Esophagus squamous epithelium (tissue), 4 donors: ENCODE measurements at regions not wholly inside any gene's neighbourhood (a gene's known extent, or its start where the extent isn't known, plus 50 kb on each side); places are given as distances from the start of the nearest gene placed in this dataset.

ENCODE experiments used
- POLR2A ChIP-seq, 4 donors: fragments of 450-650 bp; IDR thresholded peaks; one replicate each; pipeline ENCODE4 v1.6.1; 2017; ENCODE audit warnings: antibody characterized with exemption in 4 of 4, mild to moderate bottlenecking in 4 of 4, moderate library complexity in 3 of 4
- TF ChIP-seq, protein P1 (sequence below), 6 experiments: fragments of 450-650 bp in 4 of 6; fragments of 200-600 bp in 2 of 6; sonication (generic) in 2 of 6; IDR thresholded peaks; one replicate each; pipeline ENCODE4 v1.5.1; 2016 to 2019; ENCODE audit warnings: antibody characterized with exemption in 6 of 6, mild to moderate bottlenecking in 4 of 6, moderate library complexity in 4 of 6

DNA sequence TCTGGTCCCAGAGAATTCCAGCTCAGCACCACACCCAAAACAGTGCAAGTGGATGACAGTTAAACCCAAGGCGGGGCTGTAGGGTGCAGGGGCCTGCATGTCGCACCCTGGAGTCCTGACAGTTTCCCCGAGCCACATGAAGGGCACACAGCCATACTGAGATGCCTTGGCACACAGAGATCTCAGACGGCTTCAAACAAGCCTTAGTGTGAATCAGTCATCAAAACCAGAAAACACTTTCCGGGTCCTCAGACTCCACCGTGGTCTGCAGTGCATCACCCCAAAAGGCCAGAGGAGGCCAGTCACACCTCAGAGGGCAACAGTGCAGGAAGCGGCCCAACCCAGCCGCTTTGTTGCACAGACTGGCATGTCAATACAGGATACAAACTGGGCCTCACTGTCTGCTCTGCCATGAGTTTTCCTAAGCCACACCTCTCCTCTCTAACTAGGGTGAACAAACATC, 64.6 kb upstream of the ENPP6 start:
- TF ChIP-seq, protein P1, sequence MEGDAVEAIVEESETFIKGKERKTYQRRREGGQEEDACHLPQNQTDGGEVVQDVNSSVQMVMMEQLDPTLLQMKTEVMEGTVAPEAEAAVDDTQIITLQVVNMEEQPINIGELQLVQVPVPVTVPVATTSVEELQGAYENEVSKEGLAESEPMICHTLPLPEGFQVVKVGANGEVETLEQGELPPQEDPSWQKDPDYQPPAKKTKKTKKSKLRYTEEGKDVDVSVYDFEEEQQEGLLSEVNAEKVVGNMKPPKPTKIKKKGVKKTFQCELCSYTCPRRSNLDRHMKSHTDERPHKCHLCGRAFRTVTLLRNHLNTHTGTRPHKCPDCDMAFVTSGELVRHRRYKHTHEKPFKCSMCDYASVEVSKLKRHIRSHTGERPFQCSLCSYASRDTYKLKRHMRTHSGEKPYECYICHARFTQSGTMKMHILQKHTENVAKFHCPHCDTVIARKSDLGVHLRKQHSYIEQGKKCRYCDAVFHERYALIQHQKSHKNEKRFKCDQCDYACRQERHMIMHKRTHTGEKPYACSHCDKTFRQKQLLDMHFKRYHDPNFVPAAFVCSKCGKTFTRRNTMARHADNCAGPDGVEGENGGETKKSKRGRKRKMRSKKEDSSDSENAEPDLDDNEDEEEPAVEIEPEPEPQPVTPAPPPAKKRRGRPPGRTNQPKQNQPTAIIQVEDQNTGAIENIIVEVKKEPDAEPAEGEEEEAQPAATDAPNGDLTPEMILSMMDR (IDR thresholded peaks at IDR 0.05), result peak in 4 of 6 experiments; percentile 14 to 54 (median 37)
- no peak for TF ChIP-seq POLR2A (IDR thresholded peaks at IDR 0.05)
